ENCODE measurements at regions not wholly inside any gene's neighbourhood (a gene's known extent, or its start where the extent isn't known, plus 50 kb on each side); places are given as distances from the start of the nearest gene placed in this dataset.

GRCh38 chr13:89584058-89584620 lies 1763.3 kb upstream of the MIR17HG start:
- no peak for TF ChIP-seq CTCF (conservative IDR thresholded peaks at IDR 0.05; ENCODE audit: low read depth, low read length)
- TF ChIP-seq EZH2 (IDR thresholded peaks at IDR 0.05; ENCODE audit: low read length, unreplicated experiment) = no peak
- TF ChIP-seq EZH2phosphoT487 (IDR thresholded peaks at IDR 0.05; ENCODE audit: borderline replicate concordance, low read length) = no peak
